ENCODE measurements at regions not wholly inside any gene's neighbourhood (a gene's known extent, or its start where the extent isn't known, plus 50 kb on each side); places are given as distances from the start of the nearest gene placed in this dataset.

GRCh38 chr1:221541296-221541695 lies 200.6 kb downstream of the DUSP10 start:
- H3K4me2 ChIP-seq (replicated peaks; ENCODE audit: low read depth, low read length, poor library complexity, severe bottlenecking), result no peak overlapping the region
- H3K4me3 Mint-ChIP-seq, result no peak overlapping the region
- H3K9ac ChIP-seq (ENCODE audit: low read length), result no peak overlapping the region
- DNase-seq, result no peak
- CTCF ChIA-PET, result interaction anchor here (1.2 kb wide), 1 partner anchor 477 kb away, joined by 3 read pairs; no protein-coding TSS in a partner anchor
- H3K79me2 ChIP-seq (ENCODE audit: control insufficient read depth, insufficient read depth, low read length), result no peaks in the 10 kb centered on the region
- no peak overlapping the region for H2AFZ ChIP-seq (ENCODE audit: insufficient read depth, low read depth, low read length, poor library complexity, severe bottlenecking)
- no peaks in the 10 kb centered on the region for H4K20me1 ChIP-seq (ENCODE audit: control insufficient read depth, insufficient read depth, low read length, poor library complexity, severe bottlenecking)
- WGBS (ENCODE audit: insufficient coverage), result 92% methylated on average over 5 of the region's 5 CpGs
- intact Hi-C loops (cut with micrococcal nuclease), result no loop called here
- POLR2A ChIA-PET, result no interaction called here
- no peaks in the 10 kb centered on the region for H3K36me3 ChIP-seq (replicated peaks in 1 of 2; ENCODE audit: control extremely low read depth in 1 of 2, control insufficient read depth in 1 of 2, extremely low read depth in 1 of 2, insufficient read depth in 2 of 2, low read length in 1 of 2)
- no peak overlapping the region for H3K27ac ChIP-seq (ENCODE audit: low read length in 2 of 2)
- no peaks in the 10 kb centered on the region for H3K4me1 ChIP-seq (ENCODE audit: control insufficient read depth in 2 of 2, insufficient read depth in 2 of 2, low read length in 2 of 2)
- H3K4me1 Mint-ChIP-seq, result no peaks in the 10 kb centered on the region
- H3K9me3 ChIP-seq (ENCODE audit: control extremely low read depth in 1 of 3, control insufficient read depth in 2 of 3, insufficient read depth in 1 of 3, low read length in 2 of 3), result no peaks in the 10 kb centered on the region
- H3K27me3 Mint-ChIP-seq, result peaks cover 24% of the 10 kb centered on the region
- H3K27me3 ChIP-seq (replicated peaks in 1 of 4; ENCODE audit: control extremely low read depth in 1 of 4, control insufficient read depth in 3 of 4, insufficient read depth in 4 of 4, low read length in 3 of 4), result no peaks in the 10 kb centered on the region
- H3K27ac Mint-ChIP-seq, result no peak overlapping the region
- no peak for ATAC-seq (ENCODE audit: low read depth)
- no peaks in the 10 kb centered on the region for H3K9me3 Mint-ChIP-seq (ENCODE audit: insufficient read depth)
- no peak overlapping the region for H3K4me3 ChIP-seq (ENCODE audit: control extremely low read depth in 1 of 5, extremely low read depth in 1 of 5, insufficient read depth in 1 of 5, low read depth in 2 of 5, low read length in 4 of 5)
- no peak for TF ChIP-seq EZH2 (IDR thresholded peaks at IDR 0.05; ENCODE audit: borderline replicate concordance, insufficient read depth, low read depth, low read length, poor library complexity, severe bottlenecking)
- TF ChIP-seq CTCF (IDR thresholded peaks at IDR 0.05), result no peak

- peaks cover 15% of the 10 kb centered on the region for H3K27me3 Mint-ChIP-seq
- H2AFZ ChIP-seq (ENCODE audit: insufficient read depth, low read depth, low read length, poor library complexity, severe bottlenecking), result no peak overlapping the region
Measured at GRCh38 chr1:221543529-221544120, 198.3 kb downstream of the DUSP10 start.

More at GRCh38 chr1:221543529-221544120, 198.3 kb downstream of the DUSP10 start:
- Histone ChIP-seq H3K9me3 (ENCODE audit: control extremely low read depth in 1 of 3, control insufficient read depth in 2 of 3, insufficient read depth in 1 of 3, low read length in 2 of 3) (no peaks in the 10 kb centered on the region), H3K27ac (ENCODE audit: low read length in 2 of 2) (no peak overlapping the region), H3K27me3 (replicated peaks in 1 of 4; ENCODE audit: control extremely low read depth in 1 of 4, control insufficient read depth in 3 of 4, insufficient read depth in 4 of 4, low read length in 3 of 4) (no peaks in the 10 kb centered on the region), H3K9ac (ENCODE audit: low read length) (no peak overlapping the region), H3K79me2 (ENCODE audit: control insufficient read depth, insufficient read depth, low read length) (no peaks in the 10 kb centered on the region), H3K36me3 (replicated peaks in 1 of 2; ENCODE audit: control extremely low read depth in 1 of 2, control insufficient read depth in 1 of 2, extremely low read depth in 1 of 2, insufficient read depth in 2 of 2, low read length in 1 of 2) (no peaks in the 10 kb centered on the region), H3K4me2 (replicated peaks; ENCODE audit: low read depth, low read length, poor library complexity, severe bottlenecking) (no peak overlapping the region), H4K20me1 (ENCODE audit: control insufficient read depth, insufficient read depth, low read length, poor library complexity, severe bottlenecking) (no peaks in the 10 kb centered on the region), H3K4me3 (ENCODE audit: control extremely low read depth in 1 of 5, extremely low read depth in 1 of 5, insufficient read depth in 1 of 5, low read depth in 2 of 5, low read length in 4 of 5) (no peak overlapping the region), H3K4me1 (ENCODE audit: control insufficient read depth in 2 of 2, insufficient read depth in 2 of 2, low read length in 2 of 2) (no peaks in the 10 kb centered on the region)
- H3K9me3 Mint-ChIP-seq (ENCODE audit: insufficient read depth), result no peaks in the 10 kb centered on the region
- H3K4me3 Mint-ChIP-seq, result no peak overlapping the region
- TF ChIP-seq CTCF (IDR thresholded peaks at IDR 0.05) (peak; percentile 30), EZH2 (IDR thresholded peaks at IDR 0.05; ENCODE audit: borderline replicate concordance, insufficient read depth, low read depth, low read length, poor library complexity, severe bottlenecking) (no peak)
- ATAC-seq (ENCODE audit: low read depth) (no peak), DNase-seq (no peak)
- intact Hi-C loops (cut with micrococcal nuclease), result loop anchor here (1.0 kb wide), 1 partner anchor 466 kb away; no protein-coding TSS in a partner anchor
- 75% methylated on average over 2 of the region's 4 CpGs for WGBS (ENCODE audit: insufficient coverage)
- CTCF ChIA-PET, result interaction anchor here (1.0 to 2.1 kb wide), 2 partner anchors 198 to 466 kb away, joined by 9 to 13 read pairs; partner anchors contain the start of gene DUSP10
- no peaks in the 10 kb centered on the region for H3K4me1 Mint-ChIP-seq
- no peak overlapping the region for H3K27ac Mint-ChIP-seq
- POLR2A ChIA-PET, result no interaction called here

Measured in B cell (primary cell).